IMR-90 (cell line): ENCODE measurements at regions not wholly inside any gene's neighbourhood (a gene's known extent, or its start where the extent isn't known, plus 50 kb on each side); places are given as distances from the start of the nearest gene placed in this dataset.

Source experiments
- ATAC-seq: fragments of 200-7000 bp; cut with Tn5 transposase; 2 replicates; pipeline ENCODE4 v1.9.1; 2020; ENCODE audit warnings: low read depth, mild to moderate bottlenecking, moderate library complexity
- BruUV-seq: library from RNA; stranded (reverse); fragments of 400-500 nt; replicated peaks from 2 replicates; lab custom pipeline; 2021; lab: Mats Ljungman, UMichigan
- CTCF ChIA-PET: fragments of 300-600 bp; formaldehyde crosslinking; extraction: SDS; loops from one replicate; lab custom pipeline; 2021; ENCODE audit warnings: antibody characterized with exemption; lab: Yijun Ruan, JAX
- POLR2A ChIA-PET: fragments of 300-600 bp; sonication (Branson Sonifier 250); formaldehyde crosslinking; loops from one replicate; lab custom pipeline; 2022; ENCODE audit warnings: antibody characterized with exemption; ENCODE audit not compliant: unreplicated experiment; lab: Charles Lee
- DNase-seq: peaks from one replicate; pipeline ENCODE4 v3.0.0; 2013
- H2AFZ ChIP-seq: replicated peaks from 2 replicates; pipeline ENCODE3; 2013; ENCODE audit warnings: low read length, mild to moderate bottlenecking; ENCODE audit not compliant: poor library complexity
- H2AK5ac ChIP-seq: 2 replicates; pipeline ENCODE4 v1.6.1; 2013; ENCODE audit warnings: low read depth, low read length, inconsistent platforms
- H2AK9ac ChIP-seq: replicated peaks from 2 replicates; pipeline ENCODE3; 2013; ENCODE audit warnings: mild to moderate bottlenecking, low read depth, low read length, moderate library complexity; ENCODE audit not compliant: poor library complexity
- H2BK120ac ChIP-seq: 2 replicates; pipeline ENCODE4 v1.6.1; 2013; ENCODE audit warnings: low read depth, low read length, inconsistent platforms
- H2BK15ac ChIP-seq: 3 replicates; pipeline ENCODE4 v1.6.1; 2013; ENCODE audit warnings: low read depth, low read length, inconsistent platforms
- H2BK20ac ChIP-seq: 2 replicates; pipeline ENCODE4 v1.6.1; 2013; ENCODE audit warnings: low read depth, mild to moderate bottlenecking, inconsistent platforms, low read length, moderate library complexity
- H2BK5ac ChIP-seq: 2 replicates; pipeline ENCODE4 v1.6.1; 2013; ENCODE audit warnings: mild to moderate bottlenecking, low read depth, low read length, inconsistent platforms; ENCODE audit not compliant: poor library complexity, severe bottlenecking
- H3K14ac ChIP-seq: replicated peaks from 2 replicates; pipeline ENCODE4 v1.6.1; 2013; ENCODE audit warnings: low read depth, low read length, inconsistent platforms
- H3K18ac ChIP-seq: 2 replicates; pipeline ENCODE4 v1.6.1; 2013; ENCODE audit warnings: low read depth, low read length, control low read depth
- H3K23ac ChIP-seq: 2 replicates; pipeline ENCODE4 v1.6.1; 2013; ENCODE audit warnings: low read depth, low read length, inconsistent platforms
- H3K27ac ChIP-seq: 2 replicates; pipeline ENCODE4 v1.5.1; 2013; ENCODE audit warnings: mild to moderate bottlenecking, control low read depth, low read length; ENCODE audit not compliant: insufficient read depth
- H3K27me3 ChIP-seq: 2 replicates; pipeline ENCODE4 v1.6.1; 2013; ENCODE audit warnings: low read length; ENCODE audit not compliant: control insufficient read depth, insufficient read depth
- H3K36me3 ChIP-seq: 2 replicates; pipeline ENCODE4 v1.6.1; 2013; ENCODE audit warnings: low read length, mixed read lengths; ENCODE audit not compliant: control insufficient read depth, insufficient read depth
- H3K4ac ChIP-seq: 2 replicates; pipeline ENCODE4 v1.6.1; 2013; ENCODE audit warnings: low read depth, low read length, inconsistent platforms
- H3K4me1 ChIP-seq: 2 replicates; pipeline ENCODE4 v1.6.1; 2013; ENCODE audit warnings: low read length, mixed read lengths; ENCODE audit not compliant: control insufficient read depth, insufficient read depth
- H3K4me2 ChIP-seq: 2 replicates; pipeline ENCODE4 v1.6.1; 2013; ENCODE audit warnings: low read depth, mild to moderate bottlenecking, control low read depth, low read length, moderate library complexity
- H3K4me3 ChIP-seq: 2 replicates; pipeline ENCODE4 v1.5.1; 2013; ENCODE audit warnings: low read depth, mild to moderate bottlenecking, control low read depth, low read length, moderate library complexity; ENCODE audit not compliant: insufficient read depth
- H3K56ac ChIP-seq: 2 replicates; pipeline ENCODE4 v1.6.1; 2013; ENCODE audit warnings: low read length, inconsistent platforms; ENCODE audit not compliant: insufficient read depth; ENCODE audit errors: extremely low read depth
- H3K79me1 ChIP-seq, 2 experiments: 2 replicates each; pipeline ENCODE4 v1.6.1; 2013; ENCODE audit warnings: low read length in 2 of 2, inconsistent platforms in 1 of 2, low read depth in 1 of 2
- H3K9ac ChIP-seq: 2 replicates; pipeline ENCODE4 v1.6.1; 2013; ENCODE audit warnings: low read depth, low read length, control low read depth
- H3K9me1 ChIP-seq: 2 replicates; pipeline ENCODE4 v1.6.1; 2013; ENCODE audit warnings: low read length, inconsistent platforms; ENCODE audit not compliant: insufficient read depth
- H3K9me3 ChIP-seq: 2 replicates; pipeline ENCODE4 v1.6.1; 2013; ENCODE audit warnings: low read length; ENCODE audit not compliant: control insufficient read depth, insufficient read depth
- H4K20me1 ChIP-seq: 2 replicates; pipeline ENCODE4 v1.6.1; 2013; ENCODE audit warnings: low read length, inconsistent platforms; ENCODE audit not compliant: insufficient read depth
- H4K5ac ChIP-seq: 2 replicates; pipeline ENCODE4 v1.6.1; 2013; ENCODE audit warnings: mild to moderate bottlenecking, low read depth, low read length, control low read depth
- H4K8ac ChIP-seq, 2 experiments: 2 replicates each; pipeline ENCODE4 v1.6.1; 2013; ENCODE audit warnings: low read depth in 2 of 2, low read length in 2 of 2, control low read depth in 1 of 2, inconsistent platforms in 1 of 2
- H4K91ac ChIP-seq: 2 replicates; pipeline ENCODE4 v1.6.1; 2013; ENCODE audit warnings: low read depth, low read length, inconsistent platforms; ENCODE audit not compliant: insufficient read depth
- CEBPB ChIP-seq: IDR thresholded peaks from 2 replicates; pipeline ENCODE4 v1.6.1; 2012; ENCODE audit warnings: low read depth, low read length, improper control_type of control experiment
- ELK1 ChIP-seq: fragments of 150-350 bp; IDR thresholded peaks from 2 replicates; pipeline ENCODE4 v1.6.1; 2016; ENCODE audit warnings: low read depth, mild to moderate bottlenecking, low read length, moderate library complexity, borderline replicate concordance
- FOS ChIP-seq: fragments of 150-350 bp; IDR thresholded peaks from 2 replicates; pipeline ENCODE4 v1.6.1; 2016; ENCODE audit warnings: low read depth, low read length
- MAFK ChIP-seq: IDR thresholded peaks from 2 replicates; pipeline ENCODE4 v1.6.1; 2012; ENCODE audit warnings: low read depth, low read length, improper control_type of control experiment
- MAZ ChIP-seq: IDR thresholded peaks from 2 replicates; pipeline ENCODE4 v1.6.1; 2012; ENCODE audit warnings: low read depth, mild to moderate bottlenecking, low read length, improper control_type of control experiment, moderate library complexity, borderline replicate concordance
- MXI1 ChIP-seq: IDR thresholded peaks from 2 replicates; pipeline ENCODE4 v1.6.1; 2012; ENCODE audit warnings: low read depth, mild to moderate bottlenecking, low read length, moderate library complexity, borderline replicate concordance
- SMC3 ChIP-seq: fragments of 150-350 bp; IDR thresholded peaks from 2 replicates; pipeline ENCODE4 v1.6.1; 2016; ENCODE audit warnings: low read depth, mild to moderate bottlenecking, antibody characterized with exemption, low read length, moderate library complexity
- USF2 ChIP-seq: fragments of 150-350 bp; IDR thresholded peaks from 2 replicates; pipeline ENCODE4 v1.6.1; 2017; ENCODE audit warnings: mild to moderate bottlenecking, antibody characterized with exemption, low read length, low read depth
- WGBS, 2 experiments: methylation state at CpG; one replicate each; pipeline versions ENCODE4 v1.1.5 to v1.1.7; 2013; ENCODE audit warnings: missing lambda C conversion rate in 2 of 2; ENCODE audit not compliant: insufficient read length in 1 of 2; ENCODE audit errors: extremely low coverage in 2 of 2; 5-methylcytosine and 5-hydroxymethylcytosine counted together
- dilution Hi-C: fragments of 300-500 bp; cut with HindIII; formaldehyde crosslinking; loops from one replicate; pipeline ENCODE4 v1.14.3; 2018; ENCODE audit warnings: low sequenced_read_pairs; ENCODE audit not compliant: unreplicated experiment
- in situ Hi-C: fragments of 300-500 bp; cut with MboI; formaldehyde crosslinking; loops from 3 replicates; pipeline ENCODE4 v1.14.3; 2019; ENCODE audit warnings: low sequenced_read_pairs, inconsistent platforms, mixed read lengths
- intact Hi-C: fragments of 100-400 bp; cut with micrococcal nuclease; formaldehyde crosslinking; loops from 2 replicates; pipeline ENCODE4 v1.10.0; 2022
- TF ChIP-seq, protein P1 (sequence below): conservative IDR thresholded peaks from 2 replicates; pipeline ENCODE4 v1.5.1; 2012; ENCODE audit warnings: mild to moderate bottlenecking, low read depth, low read length, improper control_type of control experiment

DNA sequence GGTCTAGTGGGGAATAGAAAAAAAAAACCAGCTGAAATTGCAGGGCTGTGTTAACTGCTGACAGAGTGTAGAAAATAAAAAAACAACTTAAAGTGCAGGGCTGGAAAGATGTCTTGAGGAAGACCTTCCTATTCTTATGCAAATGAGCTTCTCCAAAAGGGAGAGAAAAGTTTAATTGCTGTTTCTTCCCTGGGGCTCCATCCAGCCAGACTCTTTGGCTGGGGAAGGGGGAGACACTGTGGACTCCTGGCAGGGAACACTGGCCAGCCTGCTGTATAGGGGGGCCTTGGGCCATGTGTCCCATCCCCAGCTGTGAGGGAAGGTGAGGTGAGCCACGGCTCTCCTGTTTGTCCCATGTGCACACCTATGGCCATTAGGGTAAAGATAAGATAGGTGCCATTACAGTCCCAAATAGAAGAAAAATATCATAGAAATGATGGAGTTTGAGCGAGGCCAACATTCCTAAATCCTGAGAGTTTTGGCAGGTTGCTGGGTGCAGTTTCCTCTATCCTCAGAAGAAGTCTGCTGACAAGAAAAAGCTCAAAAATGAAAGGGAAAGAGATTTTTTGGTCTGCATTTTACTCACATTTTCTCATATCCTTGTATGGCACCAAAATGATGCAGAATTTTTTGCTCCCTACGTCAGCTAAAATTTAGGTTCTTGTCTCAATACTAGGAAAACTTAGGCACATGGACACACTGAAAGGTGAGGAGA lies 901.7 kb downstream of the PLOD2 start:
- no peak for TF ChIP-seq FOS
- no peak for TF ChIP-seq SMC3
- TF ChIP-seq ELK1 = no peak
- TF ChIP-seq MXI1 = no peak
- no peak for TF ChIP-seq MAZ
- TF ChIP-seq MAFK = no peak
- no peak for TF ChIP-seq USF2
- TF ChIP-seq, protein P1, sequence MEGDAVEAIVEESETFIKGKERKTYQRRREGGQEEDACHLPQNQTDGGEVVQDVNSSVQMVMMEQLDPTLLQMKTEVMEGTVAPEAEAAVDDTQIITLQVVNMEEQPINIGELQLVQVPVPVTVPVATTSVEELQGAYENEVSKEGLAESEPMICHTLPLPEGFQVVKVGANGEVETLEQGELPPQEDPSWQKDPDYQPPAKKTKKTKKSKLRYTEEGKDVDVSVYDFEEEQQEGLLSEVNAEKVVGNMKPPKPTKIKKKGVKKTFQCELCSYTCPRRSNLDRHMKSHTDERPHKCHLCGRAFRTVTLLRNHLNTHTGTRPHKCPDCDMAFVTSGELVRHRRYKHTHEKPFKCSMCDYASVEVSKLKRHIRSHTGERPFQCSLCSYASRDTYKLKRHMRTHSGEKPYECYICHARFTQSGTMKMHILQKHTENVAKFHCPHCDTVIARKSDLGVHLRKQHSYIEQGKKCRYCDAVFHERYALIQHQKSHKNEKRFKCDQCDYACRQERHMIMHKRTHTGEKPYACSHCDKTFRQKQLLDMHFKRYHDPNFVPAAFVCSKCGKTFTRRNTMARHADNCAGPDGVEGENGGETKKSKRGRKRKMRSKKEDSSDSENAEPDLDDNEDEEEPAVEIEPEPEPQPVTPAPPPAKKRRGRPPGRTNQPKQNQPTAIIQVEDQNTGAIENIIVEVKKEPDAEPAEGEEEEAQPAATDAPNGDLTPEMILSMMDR = no peak
- no peak for TF ChIP-seq CEBPB
- H2BK15ac ChIP-seq = no peak overlapping the region
- no peak overlapping the region for H3K27ac ChIP-seq
- no peaks in the 10 kb centered on the region for H3K36me3 ChIP-seq
- no peak overlapping the region for H3K23ac ChIP-seq
- H3K9ac ChIP-seq = no peak overlapping the region
- H3K4ac ChIP-seq = no peak overlapping the region
- ChIA-PET POLR2A (no interaction called here), CTCF (interaction anchor here (0.6 to 0.7 kb wide), 2 partner anchors 400 to 1365 kb away, joined by 3 read pairs; no protein-coding TSS in a partner anchor)
- H2AK9ac ChIP-seq = no peak overlapping the region
- H3K18ac ChIP-seq = no peak overlapping the region
- H3K56ac ChIP-seq = no peak overlapping the region
- DNase-seq (no peak), ATAC-seq (no peak)
- in situ Hi-C loops = no loop called here
- H4K5ac ChIP-seq = no peak overlapping the region
- dilution Hi-C loops = no loop called here
- no peak overlapping the region for H3K4me3 ChIP-seq
- H2AK5ac ChIP-seq = no peak overlapping the region
- H4K8ac ChIP-seq = no peak overlapping the region
- H4K20me1 ChIP-seq = no peaks in the 10 kb centered on the region
- no peak overlapping the region for H3K4me2 ChIP-seq
- no peak overlapping the region for H3K14ac ChIP-seq
- H2BK20ac ChIP-seq = no peak overlapping the region
- H2BK5ac ChIP-seq = no peak overlapping the region
- H3K9me3 ChIP-seq = peaks cover 5% of the 10 kb centered on the region
- H3K79me1 ChIP-seq = no peaks in the 10 kb centered on the region
- H3K9me1 ChIP-seq = no peaks in the 10 kb centered on the region
- H2AFZ ChIP-seq = no peak overlapping the region
- intact Hi-C loops = no loop called here
- no TSS peak for BruUV-seq
- H2BK120ac ChIP-seq = no peak overlapping the region
- no peaks in the 10 kb centered on the region for H3K27me3 ChIP-seq
- no CpG with 5 or more reads among the region's 3 CpGs for WGBS, 2 experiments
- no peaks in the 10 kb centered on the region for H3K4me1 ChIP-seq
- H4K91ac ChIP-seq = no peak overlapping the region
